ENCODE measurements at regions not wholly inside any gene's neighbourhood (a gene's known extent, or its start where the extent isn't known, plus 50 kb on each side); places are given as distances from the start of the nearest gene placed in this dataset.

DNA sequence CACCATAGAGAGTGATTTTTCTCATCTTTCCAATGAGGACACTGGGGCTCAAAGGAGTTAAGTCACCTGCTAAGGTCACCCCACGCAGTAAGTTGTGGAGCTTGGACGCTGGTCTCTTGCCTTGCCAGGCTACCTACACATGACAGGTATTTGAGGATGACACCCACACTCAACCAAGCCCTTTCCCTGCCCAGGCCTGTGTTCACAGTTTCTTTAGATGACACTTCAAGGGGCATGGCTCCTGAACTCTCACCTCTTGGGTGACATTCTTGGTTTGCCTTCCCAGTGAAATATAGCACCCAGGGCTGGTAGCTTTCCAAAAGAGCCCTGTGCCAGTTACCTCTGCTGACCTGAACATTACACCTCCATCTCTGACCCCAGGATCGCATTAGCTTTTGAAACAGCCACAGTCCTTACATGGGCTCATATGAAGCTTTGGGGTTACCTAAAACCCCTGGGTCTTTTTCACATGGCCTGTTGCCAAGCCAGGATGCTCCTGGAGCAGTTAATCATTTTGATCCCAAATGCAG is 148.0 kb downstream of the RPLP1 start:
- TF ChIP-seq CTCF (IDR thresholded peaks at IDR 0.05; ENCODE audit: borderline replicate concordance, extremely low read depth, low read length, poor library complexity, severe bottlenecking) (no peak), EZH2 (IDR thresholded peaks at IDR 0.05; ENCODE audit: borderline replicate concordance, low read depth, low read length, severe bottlenecking) (no peak)
